ENCODE measurements at regions not wholly inside any gene's neighbourhood (a gene's known extent, or its start where the extent isn't known, plus 50 kb on each side); places are given as distances from the start of the nearest gene placed in this dataset.

DNA sequence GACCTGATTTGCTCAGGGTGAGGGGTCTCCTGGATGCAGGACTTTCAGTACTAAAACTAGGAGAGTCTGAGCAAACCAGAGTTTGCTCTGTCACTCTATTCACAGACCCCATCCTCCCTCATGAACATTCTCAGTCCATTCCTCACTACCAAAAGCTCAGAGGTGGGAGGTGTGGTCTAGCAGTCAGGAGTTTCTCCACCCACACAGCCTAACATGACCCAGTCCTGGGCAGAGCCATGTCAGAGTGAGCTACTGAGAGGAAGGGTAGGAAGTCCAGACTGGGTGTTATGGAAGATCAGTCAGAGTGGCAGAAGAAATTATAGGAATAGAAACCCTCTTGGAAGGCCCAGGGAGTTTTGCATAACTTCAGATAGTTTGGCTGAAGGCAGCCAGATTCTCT lies 113.3 kb upstream of the GRAMD2B start:
- DNase-seq, result no peak

DNA sequence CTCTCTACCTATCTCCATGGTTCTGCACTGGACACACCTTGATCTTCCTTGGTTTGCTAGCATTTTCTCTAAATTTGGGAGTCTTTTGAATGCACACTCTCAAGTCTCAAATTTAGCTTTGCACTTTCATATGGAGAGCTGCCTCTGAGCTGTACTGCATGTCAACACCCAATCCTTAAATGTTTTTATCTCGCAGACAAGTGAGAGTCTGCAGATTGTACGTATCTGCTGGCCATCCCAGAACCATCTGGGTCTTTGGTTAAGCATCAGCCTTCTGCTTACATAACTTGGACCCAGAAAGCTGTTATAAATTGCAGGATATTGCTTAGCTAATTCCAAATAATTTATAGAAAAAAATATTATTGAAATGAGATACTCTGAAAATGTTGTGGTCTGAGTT lies 111.4 kb upstream of the GRAMD2B start:
- no peak for DNase-seq

DNA sequence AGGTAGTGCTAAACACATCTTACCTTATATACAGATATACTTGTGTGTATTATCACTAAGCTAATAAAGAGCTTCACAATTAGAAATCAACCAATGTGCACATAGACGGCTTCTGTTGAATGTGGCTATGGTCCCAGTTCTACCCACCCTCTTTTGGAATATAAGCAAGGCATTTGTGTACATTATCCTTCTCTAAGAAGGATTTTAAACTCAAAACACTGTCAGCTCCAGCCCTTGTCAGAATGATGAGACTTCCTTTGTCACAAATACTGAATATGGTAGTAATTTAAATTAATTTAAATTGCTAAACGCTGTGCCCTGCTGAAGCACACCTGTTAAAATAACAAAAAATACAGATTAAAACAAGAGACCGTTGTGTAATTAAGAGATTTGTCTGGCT lies 107.9 kb upstream of the GRAMD2B start:
- DNase-seq, result no peak

DNA sequence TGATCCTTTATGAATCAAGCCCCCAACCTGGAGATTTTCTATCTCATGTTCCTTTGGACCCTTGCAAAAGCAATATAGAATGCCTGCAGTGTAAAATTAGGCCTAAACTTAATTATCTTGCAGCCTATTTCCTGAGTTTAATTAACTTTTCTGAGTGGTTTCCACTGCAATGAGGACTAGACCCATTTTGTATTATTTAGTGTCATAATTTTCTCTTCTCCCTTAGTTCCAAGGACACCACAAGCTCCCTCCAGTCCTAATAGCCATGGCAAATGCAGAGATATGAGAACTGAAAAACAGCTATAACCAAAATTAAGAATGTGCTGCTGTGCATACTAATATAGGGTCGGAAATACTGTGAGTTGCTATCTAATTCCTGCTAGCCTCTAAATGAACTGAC lies 90.9 kb upstream of the GRAMD2B start:
- no peak for DNase-seq

DNA sequence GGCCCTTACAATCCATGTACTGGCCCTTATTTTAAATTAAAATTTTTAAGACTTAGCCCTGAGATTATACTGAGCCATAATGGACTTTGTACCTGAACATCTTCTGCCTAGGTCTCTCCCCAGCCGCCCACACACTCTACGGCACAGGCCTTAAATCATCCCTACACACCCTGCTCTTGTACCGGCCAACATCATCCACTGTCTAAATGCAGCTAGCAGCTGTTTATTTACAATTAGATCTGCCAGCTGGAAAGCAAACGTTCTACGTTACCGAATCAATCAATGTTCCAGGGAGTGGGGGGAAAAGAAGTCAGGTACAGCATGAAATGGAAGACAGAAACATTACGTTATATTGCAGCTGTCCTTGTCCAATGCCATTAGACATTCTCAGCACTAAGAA lies 88.4 kb upstream of the GRAMD2B start:
- DNase-seq, result no peak

DNA sequence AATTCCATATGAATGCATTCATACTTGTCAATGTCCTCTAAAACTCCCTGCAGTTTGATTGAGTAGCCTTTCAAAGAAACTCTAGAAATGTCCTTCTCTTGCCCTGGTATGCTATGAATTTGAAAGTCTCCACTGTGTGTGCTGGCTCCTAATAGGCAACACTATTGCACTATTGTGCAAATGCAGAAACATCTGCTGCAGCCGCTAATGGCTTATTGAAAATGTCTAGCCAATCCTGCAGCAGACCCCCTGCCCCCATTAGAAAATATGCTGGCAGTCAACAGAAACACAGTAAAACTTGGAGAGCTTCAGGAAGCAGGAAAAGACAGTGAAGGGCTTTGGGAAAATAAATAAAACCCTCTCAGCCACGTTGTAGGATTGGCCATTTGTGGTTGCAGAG lies 87.3 kb upstream of the GRAMD2B start:
- no peak for DNase-seq

DNA sequence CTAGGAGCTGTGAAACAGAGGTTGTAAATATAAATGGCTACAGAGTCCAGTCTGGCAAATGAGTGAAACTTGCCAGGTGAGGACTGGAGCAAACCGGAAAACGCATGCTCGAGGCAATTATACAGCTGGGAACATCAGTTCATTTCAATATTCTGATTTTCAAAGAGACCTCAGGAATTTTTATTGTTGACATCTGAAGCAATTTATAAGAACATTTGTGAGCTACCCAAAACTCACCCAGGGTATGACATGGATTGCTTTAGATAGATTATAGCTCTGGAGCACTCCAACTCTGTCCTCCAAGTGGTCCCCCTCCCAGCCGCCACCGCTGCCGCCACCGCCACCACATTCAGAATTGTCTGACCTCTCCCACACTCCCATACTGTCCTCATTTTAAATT lies 84.6 kb upstream of the GRAMD2B start:
- DNase-seq, result no peak

DNA sequence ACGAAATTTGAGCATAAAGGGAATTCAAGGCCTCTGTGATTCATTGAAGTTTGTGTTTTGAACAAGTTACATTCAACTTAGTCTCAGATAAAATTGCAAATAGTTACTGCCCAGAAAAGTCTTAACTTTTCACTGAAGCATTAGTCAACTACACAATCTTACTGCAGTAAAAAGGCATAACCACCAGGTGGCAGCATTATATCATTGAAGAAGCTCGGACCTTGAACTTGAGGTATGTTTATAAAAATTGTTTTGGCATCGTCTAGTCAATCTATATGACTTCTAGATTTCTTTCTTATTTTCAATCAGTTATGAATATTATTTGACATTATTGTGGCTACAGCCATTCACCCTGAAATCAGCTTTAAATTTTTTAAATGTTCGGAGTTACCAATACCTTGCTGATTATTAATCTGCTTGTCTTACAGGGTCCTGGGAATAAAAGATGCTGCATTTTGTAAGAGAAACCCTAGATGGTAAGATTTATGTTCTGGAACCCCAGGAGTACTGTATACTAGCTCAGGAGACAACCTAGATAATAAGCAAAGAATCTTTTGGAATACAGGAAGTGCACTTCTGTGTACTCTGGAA lies 83.9 kb upstream of the GRAMD2B start:
- no peak for DNase-seq

DNA sequence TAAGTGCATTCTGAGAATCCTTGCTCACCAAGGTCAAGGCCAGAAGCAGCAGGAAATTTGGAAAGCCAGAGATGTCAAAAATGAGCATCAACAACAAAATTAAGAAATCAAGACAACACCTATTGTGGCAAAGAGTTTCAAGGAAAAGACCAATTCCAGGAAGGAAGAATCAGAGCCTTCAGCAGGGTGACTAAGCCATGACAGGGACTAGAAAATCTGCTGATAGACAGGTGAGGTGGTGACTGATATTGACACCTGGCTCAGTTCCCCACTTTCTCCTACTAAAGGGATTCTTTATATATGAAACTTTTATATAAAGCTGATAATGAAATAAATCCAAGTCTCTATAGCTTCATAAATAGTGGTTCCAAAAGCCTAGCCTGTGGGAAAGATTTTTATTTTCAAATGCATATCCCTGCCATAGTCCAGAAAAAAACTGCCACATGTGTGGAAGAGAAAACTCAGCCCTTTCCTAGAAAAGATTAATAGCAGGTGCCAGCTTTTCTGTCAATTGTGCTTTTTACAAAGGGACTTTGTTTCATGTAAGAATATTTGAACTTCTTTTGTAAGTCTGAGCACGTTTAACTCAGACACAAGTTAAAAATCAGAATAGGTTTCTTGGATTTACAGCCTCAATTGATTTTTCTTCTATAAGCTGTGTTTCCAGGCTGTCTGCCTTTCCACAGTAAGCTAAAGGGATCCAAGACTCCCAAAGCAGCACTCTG lies 81.1 kb upstream of the GRAMD2B start:
- no peak for DNase-seq

DNA sequence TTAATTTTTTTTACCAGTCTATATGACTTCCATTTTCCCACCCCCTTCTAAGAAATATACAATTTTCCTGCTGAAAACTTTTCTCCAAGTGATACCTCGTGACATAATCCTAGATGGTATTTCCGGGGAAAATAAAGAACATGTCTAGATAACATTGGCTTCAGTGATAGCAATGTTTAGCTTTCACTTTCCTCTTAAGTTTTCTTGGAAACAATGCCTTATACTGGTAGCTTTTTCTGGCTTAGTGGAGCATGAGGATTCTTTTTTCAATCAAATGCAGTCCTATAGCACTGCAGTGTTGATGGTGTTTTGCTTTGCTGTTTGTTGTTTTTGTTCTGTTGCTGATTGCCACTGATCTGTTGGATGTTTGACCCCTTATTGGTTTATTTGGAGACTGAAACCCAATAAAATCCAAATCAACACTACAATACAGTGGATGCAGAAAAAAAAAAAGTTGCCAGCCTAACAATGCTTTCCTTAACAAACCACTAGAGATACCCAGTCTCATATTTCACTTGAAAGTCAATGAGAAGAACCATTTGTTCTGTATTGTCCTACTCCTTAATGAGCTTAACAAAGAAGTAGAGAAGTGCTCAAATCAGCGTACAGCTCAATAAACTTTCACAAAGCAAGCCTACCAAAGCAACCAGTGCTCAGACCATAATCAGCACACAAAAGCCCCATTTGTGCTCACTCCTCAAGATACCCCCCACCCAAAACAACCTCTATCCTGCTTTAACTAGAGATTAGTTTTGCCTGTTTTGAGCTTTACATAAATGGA lies 74.2 kb upstream of the GRAMD2B start:
- DNase-seq, result no peak

DNA sequence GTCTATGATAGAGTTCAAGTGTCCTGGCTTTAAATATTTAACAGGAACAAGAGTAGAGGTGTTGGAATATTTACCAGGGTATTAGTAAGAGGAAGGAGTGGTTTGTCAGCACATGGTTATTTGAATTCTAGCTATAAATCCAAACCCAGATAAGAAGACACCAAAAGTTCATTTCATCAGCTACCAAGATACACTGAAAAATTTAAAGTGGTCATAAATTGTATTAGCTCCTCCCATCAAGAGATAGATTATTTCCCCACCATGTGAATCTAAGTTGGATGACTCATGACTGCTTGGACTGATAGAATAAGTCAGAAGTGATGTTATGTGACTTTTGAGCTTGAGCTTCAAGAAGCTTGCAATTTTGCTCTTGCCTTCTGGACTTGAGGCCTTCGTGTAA lies 72.1 kb upstream of the GRAMD2B start:
- DNase-seq, result no peak

DNA sequence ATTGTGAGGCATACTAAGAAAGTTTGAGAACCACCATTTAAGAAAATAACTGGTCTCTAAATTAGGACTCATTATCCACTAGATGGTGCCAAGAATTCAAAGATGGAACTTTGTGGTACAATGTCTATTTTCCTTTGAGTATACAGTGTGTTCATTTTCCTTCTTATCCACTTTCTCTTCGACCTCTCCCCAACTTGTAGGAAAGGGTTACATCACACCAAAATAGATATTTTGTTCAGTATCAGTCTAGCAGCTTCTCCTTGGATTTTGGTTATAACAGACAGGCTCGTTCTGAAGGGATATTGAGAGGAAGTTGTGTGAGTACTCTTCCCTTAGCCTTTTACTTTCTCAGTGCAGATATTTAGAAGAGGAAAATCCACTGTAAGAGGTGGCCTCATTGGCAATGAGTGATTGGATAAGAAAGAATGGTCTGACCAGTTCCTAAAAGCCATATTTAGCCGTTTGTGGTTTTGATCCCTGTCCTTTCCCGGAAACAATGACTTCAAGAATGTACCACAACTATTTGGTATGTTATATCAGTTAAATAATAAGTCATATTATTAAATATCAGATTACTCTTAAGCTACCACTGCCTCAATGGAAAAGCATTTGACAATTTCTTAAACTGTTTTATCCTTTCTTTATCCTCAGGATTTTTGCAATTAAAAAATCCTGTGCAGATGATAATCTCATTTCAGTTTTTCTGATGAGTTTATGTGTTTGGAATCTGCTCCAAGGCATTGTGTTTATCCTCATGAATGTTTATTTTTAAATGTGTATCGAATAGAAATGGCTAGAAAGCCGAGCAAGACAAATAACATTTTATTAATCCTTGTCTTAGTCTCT lies 69.0 kb upstream of the GRAMD2B start:
- no peak for DNase-seq

DNA sequence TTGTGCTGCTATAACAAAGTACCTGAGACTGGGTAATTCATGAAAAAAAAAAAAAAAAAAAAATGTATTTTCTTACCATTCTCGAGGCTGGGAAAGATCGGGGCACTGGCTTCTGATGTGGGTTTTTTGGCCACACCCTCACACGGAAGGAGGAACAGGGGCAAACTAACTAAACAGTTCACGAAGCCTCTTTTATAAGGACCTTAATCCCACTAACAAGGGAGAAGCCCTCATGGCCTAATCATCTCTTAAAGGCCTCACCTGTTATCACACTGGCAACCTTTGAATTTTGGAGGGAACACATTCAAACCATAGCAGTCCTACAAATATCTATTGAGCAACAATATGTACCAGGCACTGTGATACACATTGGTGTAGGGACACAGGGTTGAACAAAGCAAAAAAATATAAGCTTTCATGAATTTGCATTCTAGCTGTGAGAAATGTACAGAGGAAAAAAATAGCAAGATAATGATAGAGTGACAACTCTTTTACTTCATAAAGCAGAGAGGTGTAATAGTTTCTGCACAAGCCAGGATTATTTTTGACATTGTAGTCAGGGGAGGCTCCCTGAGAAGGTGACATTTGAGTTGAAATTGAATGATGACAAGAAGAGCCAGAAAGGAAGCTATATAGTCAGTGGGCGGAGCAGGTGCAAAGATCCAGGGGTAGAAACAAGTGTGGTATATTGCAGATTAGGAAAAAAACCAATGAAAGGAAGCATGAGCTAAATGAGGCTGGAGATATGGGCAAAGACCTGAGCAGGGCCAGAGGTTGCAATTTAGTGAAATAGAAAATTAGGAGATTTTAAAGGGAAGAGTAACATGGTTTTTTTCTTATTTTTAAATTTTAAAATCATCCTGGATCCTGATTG lies 68.1 kb upstream of the GRAMD2B start:
- DNase-seq, result no peak

DNA sequence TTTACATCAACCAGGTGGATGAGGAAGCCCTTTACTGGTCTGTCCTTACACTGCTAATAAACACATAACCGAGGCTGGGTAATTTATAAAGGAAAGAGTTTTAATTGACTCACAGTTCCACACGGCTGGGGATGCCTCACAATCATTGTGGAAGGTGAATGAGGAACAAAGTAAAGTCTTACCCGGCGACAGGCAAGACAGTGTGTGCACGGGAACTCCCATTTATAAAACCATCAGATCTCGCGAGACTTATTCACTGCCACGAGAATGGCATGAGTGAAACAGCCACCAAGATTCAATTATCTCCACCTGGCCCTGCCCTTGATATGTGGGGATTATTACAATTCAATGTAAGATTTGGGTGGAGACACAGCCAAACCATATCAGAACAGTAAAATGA lies 67.3 kb upstream of the GRAMD2B start:
- DNase-seq, result no peak

DNA sequence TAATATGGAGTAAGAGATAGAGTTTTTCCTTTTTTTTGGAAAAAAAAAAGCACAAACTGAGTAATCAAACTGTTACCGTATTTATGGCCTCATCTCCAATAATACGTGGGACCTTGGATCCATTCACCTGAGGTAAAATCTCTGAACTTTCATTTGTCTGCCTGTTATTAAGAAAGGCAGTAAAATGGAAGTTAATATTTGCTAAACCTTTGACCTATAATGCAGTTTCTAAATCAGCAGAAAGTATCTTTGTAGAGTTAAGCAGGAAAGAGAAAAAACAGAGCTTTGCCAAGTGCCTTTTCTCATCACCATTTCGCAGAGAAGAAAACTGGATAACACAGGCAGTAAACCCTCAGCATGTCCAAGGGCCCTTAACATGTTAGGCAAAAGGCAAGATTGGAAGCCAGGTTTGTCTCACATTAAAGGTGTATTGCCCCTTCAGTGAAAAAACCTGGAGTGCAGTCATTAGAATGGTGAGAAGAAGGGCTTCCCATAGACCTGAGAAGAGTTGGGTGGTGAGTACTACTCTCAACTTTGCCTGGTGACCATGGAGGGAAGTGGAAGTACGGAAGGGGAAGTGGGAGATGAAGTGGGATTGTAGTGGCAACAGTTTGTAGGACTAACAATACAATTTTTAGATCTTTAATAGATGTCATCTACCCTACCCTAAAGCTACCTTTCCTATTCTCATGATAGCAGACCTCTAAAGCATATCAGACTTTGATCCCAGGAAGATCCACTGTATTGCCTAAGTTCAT lies 65.4 kb upstream of the GRAMD2B start:
- DNase-seq, result no peak

DNA sequence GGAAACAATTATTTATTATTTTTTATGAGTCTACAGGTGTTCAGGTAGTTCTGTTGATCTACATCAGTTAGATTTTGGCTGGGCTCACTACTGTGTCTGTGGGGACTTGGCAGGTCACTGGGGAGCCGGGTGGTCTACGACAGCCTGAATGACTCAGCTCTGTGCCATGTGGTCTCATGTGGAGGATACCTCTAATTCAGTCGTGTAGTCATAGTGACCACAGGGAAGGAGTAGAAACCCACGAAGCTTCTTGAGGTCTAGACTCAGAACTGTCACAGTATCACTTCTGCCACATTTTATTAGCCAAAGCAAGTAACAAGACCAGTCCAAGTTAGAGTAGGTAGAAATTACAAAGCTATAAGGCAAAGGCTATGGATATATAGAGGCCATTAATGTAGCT lies 64.7 kb upstream of the GRAMD2B start:
- DNase-seq, result no peak

DNA sequence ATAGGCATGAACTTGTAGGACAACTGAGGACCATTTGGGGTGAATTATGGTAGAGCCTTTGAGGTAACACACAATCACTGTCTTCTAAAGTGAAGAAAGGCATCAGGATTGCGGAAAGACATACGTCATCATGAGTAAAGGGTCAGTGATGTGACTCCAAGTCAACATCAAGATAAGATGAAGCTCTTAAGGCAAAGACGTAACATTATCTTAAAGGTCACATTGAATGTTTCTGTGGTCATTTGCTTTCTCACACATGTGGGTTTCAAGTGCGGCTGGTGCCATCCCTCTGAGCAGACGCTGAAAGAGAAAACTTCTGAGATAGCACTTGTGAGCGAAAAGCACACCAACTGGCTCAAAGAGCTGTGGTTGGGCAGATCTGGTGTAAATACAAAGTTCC lies 63.3 kb upstream of the GRAMD2B start:
- no peak for DNase-seq

DNA sequence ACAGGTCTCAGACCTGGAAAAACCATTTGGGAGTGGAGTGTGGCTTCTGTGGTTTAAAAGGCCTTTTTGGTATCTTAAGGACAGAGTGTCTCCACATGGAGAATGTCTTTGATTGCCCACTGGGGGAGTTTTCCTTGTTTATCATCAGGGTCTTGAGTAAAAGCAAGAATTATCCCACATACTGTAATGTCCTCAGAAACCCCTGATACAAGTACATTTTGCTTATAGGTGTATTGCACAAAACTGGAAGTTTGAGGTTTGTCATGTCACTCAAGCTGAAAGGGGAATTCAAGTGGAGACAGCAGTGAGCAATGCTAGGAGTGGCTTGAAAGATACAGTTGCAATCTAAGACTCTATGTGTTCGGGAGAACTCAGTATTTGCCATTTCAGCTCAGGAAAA lies 62.7 kb upstream of the GRAMD2B start:
- DNase-seq, result no peak

DNA sequence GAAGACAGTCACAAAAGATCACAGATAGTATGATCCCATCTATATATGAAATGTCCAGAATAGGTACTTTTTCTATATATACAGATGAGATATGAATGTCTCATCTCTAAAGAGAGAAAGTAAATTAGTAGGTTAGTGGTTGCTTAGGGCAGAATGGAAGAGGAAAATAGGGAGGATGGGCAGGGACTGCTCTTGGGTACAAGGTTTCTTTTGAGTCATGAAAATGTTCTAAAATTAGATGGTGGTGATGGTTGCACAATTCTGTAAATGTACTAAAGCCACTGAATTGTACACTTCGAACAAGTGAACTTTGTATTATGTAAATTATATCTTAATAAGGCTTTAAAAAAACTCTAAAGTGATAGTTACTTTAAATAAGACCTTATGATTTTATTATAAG lies 59.6 kb upstream of the GRAMD2B start:
- no peak for DNase-seq

DNA sequence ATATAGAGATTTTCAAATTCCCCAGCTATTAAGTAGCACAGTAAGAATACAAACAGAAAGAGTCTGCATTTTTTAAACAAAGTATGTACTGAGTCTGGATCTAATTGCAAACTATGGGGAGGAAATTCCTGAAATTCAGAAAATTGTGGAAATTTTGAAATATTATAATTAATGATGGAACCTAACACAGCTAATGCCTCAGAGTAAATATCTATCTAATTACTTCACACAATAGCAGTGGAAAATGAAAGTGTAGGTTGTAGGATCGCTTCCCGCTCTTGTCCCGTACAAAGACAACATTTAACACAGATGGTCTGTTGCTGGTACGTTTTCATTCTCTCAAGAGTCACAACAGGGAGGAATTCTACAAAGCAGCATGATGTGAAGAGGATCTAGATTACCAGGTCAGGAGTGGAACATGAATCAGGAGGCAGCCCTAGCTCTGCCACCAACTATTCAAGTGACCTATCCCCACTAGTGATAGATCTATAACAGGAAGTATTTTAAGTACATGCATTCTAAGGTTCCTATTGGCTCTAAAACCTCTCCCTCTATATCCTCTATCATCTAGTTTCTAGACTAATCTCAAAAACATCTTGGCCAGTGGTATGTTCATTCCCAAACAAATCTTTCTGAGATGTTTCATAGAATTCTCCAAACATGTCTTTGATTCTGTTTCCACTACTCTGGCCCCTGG lies 58.9 kb upstream of the GRAMD2B start:
- DNase-seq, result no peak
